Neural progenitor cell (in vitro differentiated cells): ENCODE measurements at regions not wholly inside any gene's neighbourhood (a gene's known extent, or its start where the extent isn't known, plus 50 kb on each side); places are given as distances from the start of the nearest gene placed in this dataset.

Experiments used
- DNase-seq: peaks from one replicate; pipeline ENCODE4 v3.0.0-alpha.2; 2016; ENCODE audit warnings: low spot score
- H2AFZ ChIP-seq: fragments of 200-600 bp; sonication (generic); replicated peaks from 2 replicates; pipeline ENCODE4 v1.6.1; 2016; ENCODE audit warnings: antibody characterized with exemption
- H3F3A ChIP-seq: fragments of 200-600 bp; sonication (generic); 2 replicates; pipeline ENCODE4 v1.6.1; 2016; ENCODE audit warnings: antibody characterized with exemption, low read depth
- H3K27ac ChIP-seq: fragments of 200-600 bp; sonication (generic); 2 replicates; pipeline ENCODE4 v1.5.1; 2016; ENCODE audit warnings: mild to moderate bottlenecking
- H3K27me3 ChIP-seq: fragments of 200-600 bp; sonication (generic); 2 replicates; pipeline ENCODE4 v1.6.1; 2016; ENCODE audit warnings: mild to moderate bottlenecking, moderate library complexity
- H3K36me3 ChIP-seq: fragments of 200-600 bp; sonication (generic); 2 replicates; pipeline ENCODE4 v1.5.1; 2016
- H3K4me1 ChIP-seq: fragments of 200-600 bp; sonication (generic); 2 replicates; pipeline ENCODE4 v1.6.1; 2016; ENCODE audit warnings: mixed run types
- H3K4me2 ChIP-seq: fragments of 200-600 bp; sonication (generic); 2 replicates; pipeline ENCODE4 v1.6.1; 2016
- H3K4me3 ChIP-seq: fragments of 200-600 bp; sonication (generic); 2 replicates; pipeline ENCODE4 v1.5.1; 2016
- H3K79me2 ChIP-seq: fragments of 200-600 bp; sonication (generic); 2 replicates; pipeline ENCODE4 v1.6.1; 2016; ENCODE audit warnings: low read depth
- H3K9ac ChIP-seq: fragments of 200-600 bp; sonication (generic); 2 replicates; pipeline ENCODE4 v1.6.1; 2016
- H3K9me3 ChIP-seq: fragments of 200-600 bp; sonication (generic); 2 replicates; pipeline ENCODE4 v1.5.1; 2016; ENCODE audit warnings: low read depth
- H4K20me1 ChIP-seq: fragments of 200-600 bp; sonication (generic); 2 replicates; pipeline ENCODE4 v1.6.1; 2016; ENCODE audit warnings: low read depth
- H3K27ac Mint-ChIP-seq: 3 replicates; pipeline ENCODE4 v1.8.0; 2021; ENCODE audit warnings: mixed read lengths
- H3K27me3 Mint-ChIP-seq: 2 replicates; pipeline ENCODE4 v1.8.0; 2022; ENCODE audit warnings: low read depth, mild to moderate bottlenecking, inconsistent platforms, moderate library complexity, mixed read lengths; ENCODE audit not compliant: insufficient read depth
- H3K36me3 Mint-ChIP-seq: 3 replicates; pipeline ENCODE4 v1.8.0; 2021; ENCODE audit warnings: mixed read lengths
- H3K4me1 Mint-ChIP-seq: 3 replicates; pipeline ENCODE4 v1.8.0; 2021; ENCODE audit warnings: mixed read lengths
- H3K4me3 Mint-ChIP-seq: 3 replicates; pipeline ENCODE4 v1.8.0; 2021; ENCODE audit warnings: mild to moderate bottlenecking, moderate library complexity, mixed read lengths
- H3K9me3 Mint-ChIP-seq: 3 replicates; pipeline ENCODE4 v1.8.0; 2020; ENCODE audit warnings: mixed read lengths
- EZH2 ChIP-seq: fragments of 200-600 bp; sonication (generic); IDR thresholded peaks from 2 replicates; pipeline ENCODE4 v1.6.1; 2017; ENCODE audit warnings: antibody characterized with exemption, mild to moderate bottlenecking, moderate library complexity
- EZH2phosphoT487 ChIP-seq: fragments of 200-600 bp; sonication (generic); IDR thresholded peaks from 2 replicates; pipeline ENCODE4 v1.6.1; 2017; ENCODE audit warnings: antibody characterized with exemption
- TF ChIP-seq, protein P1 (sequence below): fragments of 200-600 bp; sonication (generic); IDR thresholded peaks from 2 replicates; pipeline ENCODE4 v1.5.1; 2017; ENCODE audit warnings: antibody characterized with exemption, mild to moderate bottlenecking

DNA sequence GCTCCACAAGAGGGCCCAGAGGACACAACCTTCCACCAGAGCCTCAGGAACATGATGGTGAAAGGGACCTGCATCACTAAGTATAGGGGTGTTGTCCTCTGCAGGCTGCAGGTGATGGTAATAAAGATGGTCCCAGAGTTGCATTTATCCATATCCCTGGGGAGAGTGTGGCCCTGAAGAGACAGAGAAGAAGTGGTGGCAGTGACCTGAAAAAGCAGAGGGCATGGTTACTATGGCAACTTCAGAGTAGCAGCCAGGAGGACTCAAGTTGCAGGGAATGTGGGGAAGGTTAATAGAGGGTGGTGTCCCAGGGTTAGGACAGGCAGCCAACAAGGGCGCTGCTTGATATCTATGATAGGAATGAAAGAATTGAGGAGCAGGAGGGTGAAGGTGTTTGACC, 57.1 kb downstream of the HLA-A start:
- no peak overlapping the region for H3K27ac Mint-ChIP-seq
- Histone ChIP-seq H3K4me2 (no peak overlapping the region), H3K9me3 (no peaks in the 10 kb centered on the region), H4K20me1 (no peaks in the 10 kb centered on the region), H3K9ac (no peak overlapping the region), H2AFZ (no peak overlapping the region), H3K27me3 (peaks cover 22% of the 10 kb centered on the region), H3F3A (no peaks in the 10 kb centered on the region), H3K27ac (no peak overlapping the region), H3K4me3 (no peak overlapping the region), H3K4me1 (no peaks in the 10 kb centered on the region), H3K79me2 (no peaks in the 10 kb centered on the region), H3K36me3 (no peaks in the 10 kb centered on the region)
- TF ChIP-seq EZH2 (no peak), EZH2phosphoT487 (no peak)
- TF ChIP-seq, protein P1, sequence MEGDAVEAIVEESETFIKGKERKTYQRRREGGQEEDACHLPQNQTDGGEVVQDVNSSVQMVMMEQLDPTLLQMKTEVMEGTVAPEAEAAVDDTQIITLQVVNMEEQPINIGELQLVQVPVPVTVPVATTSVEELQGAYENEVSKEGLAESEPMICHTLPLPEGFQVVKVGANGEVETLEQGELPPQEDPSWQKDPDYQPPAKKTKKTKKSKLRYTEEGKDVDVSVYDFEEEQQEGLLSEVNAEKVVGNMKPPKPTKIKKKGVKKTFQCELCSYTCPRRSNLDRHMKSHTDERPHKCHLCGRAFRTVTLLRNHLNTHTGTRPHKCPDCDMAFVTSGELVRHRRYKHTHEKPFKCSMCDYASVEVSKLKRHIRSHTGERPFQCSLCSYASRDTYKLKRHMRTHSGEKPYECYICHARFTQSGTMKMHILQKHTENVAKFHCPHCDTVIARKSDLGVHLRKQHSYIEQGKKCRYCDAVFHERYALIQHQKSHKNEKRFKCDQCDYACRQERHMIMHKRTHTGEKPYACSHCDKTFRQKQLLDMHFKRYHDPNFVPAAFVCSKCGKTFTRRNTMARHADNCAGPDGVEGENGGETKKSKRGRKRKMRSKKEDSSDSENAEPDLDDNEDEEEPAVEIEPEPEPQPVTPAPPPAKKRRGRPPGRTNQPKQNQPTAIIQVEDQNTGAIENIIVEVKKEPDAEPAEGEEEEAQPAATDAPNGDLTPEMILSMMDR: no peak
- H3K27me3 Mint-ChIP-seq: peaks cover 13% of the 10 kb centered on the region
- no peaks in the 10 kb centered on the region for H3K9me3 Mint-ChIP-seq
- H3K4me1 Mint-ChIP-seq: peaks cover 8% of the 10 kb centered on the region
- peak overlapping the region; percentile 10 for H3K4me3 Mint-ChIP-seq
- DNase-seq: no peak
- H3K36me3 Mint-ChIP-seq: no peaks in the 10 kb centered on the region

DNA sequence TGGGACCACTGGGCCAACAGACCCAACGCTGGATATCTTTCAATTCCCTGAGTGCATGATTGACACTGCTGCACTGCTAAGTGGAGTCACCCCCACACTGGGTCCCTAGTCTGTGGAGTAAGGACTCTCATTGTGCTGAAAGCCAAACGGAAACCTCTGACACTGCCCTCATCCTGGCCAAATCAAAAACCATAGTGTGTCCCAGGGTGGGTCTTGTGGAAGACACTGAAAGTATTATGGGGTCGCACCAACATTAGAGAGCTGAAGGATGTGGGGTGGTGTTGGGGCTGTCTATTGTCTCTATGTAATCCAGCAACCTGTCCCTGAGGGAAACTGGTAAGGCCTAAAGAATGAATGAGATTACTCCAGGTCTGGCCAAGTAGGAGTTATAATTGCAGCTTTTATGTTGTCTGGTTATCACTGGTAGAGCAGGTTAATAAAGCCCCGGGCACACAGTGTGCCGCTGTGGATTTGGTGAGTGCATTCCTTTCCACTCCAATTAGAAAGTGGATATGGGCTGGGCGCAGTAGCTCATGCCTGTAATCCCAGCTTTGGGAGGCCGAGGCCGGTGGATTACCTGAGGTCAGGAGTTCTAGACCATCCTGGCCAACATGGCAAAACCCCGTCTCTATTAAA, 57.9 kb downstream of the HLA-A start:
- Mint-ChIP-seq H3K4me3 (no peak overlapping the region), H3K27ac (no peak overlapping the region), H3K36me3 (no peaks in the 10 kb centered on the region), H3K27me3 (peaks cover 13% of the 10 kb centered on the region), H3K4me1 (peaks cover 8% of the 10 kb centered on the region), H3K9me3 (no peaks in the 10 kb centered on the region)
- Histone ChIP-seq H3K9ac (no peak overlapping the region), H4K20me1 (no peaks in the 10 kb centered on the region), H3K4me2 (no peak overlapping the region), H3K4me1 (no peaks in the 10 kb centered on the region), H3F3A (no peaks in the 10 kb centered on the region), H2AFZ (no peak overlapping the region), H3K9me3 (no peaks in the 10 kb centered on the region), H3K79me2 (no peaks in the 10 kb centered on the region), H3K27me3 (peaks cover 30% of the 10 kb centered on the region), H3K4me3 (no peak overlapping the region), H3K27ac (no peak overlapping the region), H3K36me3 (no peaks in the 10 kb centered on the region)
- TF ChIP-seq EZH2 (no peak), EZH2phosphoT487 (no peak)
- TF ChIP-seq, protein P1: no peak
- no peak for DNase-seq

DNA sequence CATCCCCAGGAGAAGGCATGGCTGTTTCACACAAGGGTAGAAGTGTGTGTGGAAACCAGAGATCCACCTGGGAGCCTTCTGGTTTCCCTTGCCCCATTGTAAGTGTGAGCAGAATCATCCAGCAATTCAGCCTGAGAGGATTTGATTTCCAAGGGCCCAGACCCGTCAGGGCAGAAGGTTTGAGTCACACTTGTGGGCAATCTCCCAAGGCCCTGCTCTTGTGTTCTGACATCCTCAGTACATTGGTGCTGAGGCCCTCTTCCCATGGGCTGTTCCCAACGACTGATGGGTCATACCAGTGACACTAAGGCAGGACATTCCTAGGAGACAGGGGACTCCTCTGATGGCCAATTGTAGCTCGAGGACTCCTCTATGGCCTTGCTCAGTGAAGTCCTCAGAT, 58.2 kb upstream of the POLR1H start:
- Mint-ChIP-seq H3K27ac (no peak overlapping the region), H3K36me3 (no peaks in the 10 kb centered on the region)

More for the DNA sequence above, 58.2 kb upstream of the POLR1H start:
- peaks cover 6% of the 10 kb centered on the region for H3F3A ChIP-seq
- H2AFZ ChIP-seq: no peak overlapping the region
- H3K4me2 ChIP-seq: no peak overlapping the region
- no peaks in the 10 kb centered on the region for H3K79me2 ChIP-seq
- H4K20me1 ChIP-seq: peaks cover 11% of the 10 kb centered on the region
- no peaks in the 10 kb centered on the region for H3K4me1 ChIP-seq
- H3K27ac ChIP-seq: no peak overlapping the region
- H3K4me1 Mint-ChIP-seq: peaks cover 12% of the 10 kb centered on the region
- H3K9ac ChIP-seq: no peak overlapping the region
- no peaks in the 10 kb centered on the region for H3K9me3 ChIP-seq
- no peak overlapping the region for H3K4me3 Mint-ChIP-seq
- DNase-seq: no peak
- H3K4me3 ChIP-seq: no peak overlapping the region
- peaks cover 33% of the 10 kb centered on the region for H3K27me3 Mint-ChIP-seq
- peaks cover 56% of the 10 kb centered on the region for H3K27me3 ChIP-seq
- no peaks in the 10 kb centered on the region for H3K9me3 Mint-ChIP-seq
- no peaks in the 10 kb centered on the region for H3K36me3 ChIP-seq
- TF ChIP-seq, protein P1: no peak
- TF ChIP-seq EZH2: no peak
- TF ChIP-seq EZH2phosphoT487: no peak
